Mucosa of descending colon (tissue), 3 donors: ENCODE measurements at regions not wholly inside any gene's neighbourhood (a gene's known extent, or its start where the extent isn't known, plus 50 kb on each side); places are given as distances from the start of the nearest gene placed in this dataset.
"Not testable (repeated sequence)": the region's sequence is repeated elsewhere in the genome, so short reads cannot be mapped to it uniquely, and the experiment has no call there.

ENCODE experiments used
- ATAC-seq: fragments of 200-7000 bp; cut with Tn5 transposase; one replicate; pipeline ENCODE4 v1.9.1; 2020; ENCODE audit warnings: mild to moderate bottlenecking, moderate library complexity
- DNase-seq, 3 donors: peaks; one replicate each; pipeline ENCODE4 v3.0.0-alpha.2; 2020
- H3K36me3 ChIP-seq: fragments of 200-600 bp; one replicate; pipeline ENCODE4 v1.8.0; 2021; ENCODE audit warnings: low read depth, mild to moderate bottlenecking
- H3K4me1 ChIP-seq: fragments of 200-600 bp; one replicate; pipeline ENCODE4 v1.8.0; 2021; ENCODE audit warnings: low read depth, mild to moderate bottlenecking
- H3K4me3 ChIP-seq: fragments of 200-600 bp; one replicate; pipeline ENCODE4 v1.8.0; 2021; ENCODE audit warnings: mild to moderate bottlenecking
- H3K9me3 ChIP-seq: fragments of 200-600 bp; one replicate; pipeline ENCODE4 v1.8.0; 2021; ENCODE audit warnings: mild to moderate bottlenecking
- intact Hi-C, 2 donors: fragments of 100-400 bp; cut with DNase I in 1 of 2; cut with micrococcal nuclease in 1 of 2; formaldehyde crosslinking; loops; one replicate each; pipeline versions ENCODE4 v1.11.0 to v1.11.1; 2022; cut with DNase I, micrococcal nuclease
- TF ChIP-seq, protein P1 (sequence below): fragments of 200-600 bp; IDR thresholded peaks from one replicate; pipeline ENCODE4 v1.8.0; 2022; ENCODE audit warnings: antibody characterized with exemption, mild to moderate bottlenecking
- donor health status: DM: no; HTN: no; CAD: no; lungs with moderate emphysema.
- donor health status: DM: no; HTN: no; CAD: no.
- donor health status: DM: no; HTN: yes; CAD: no.

DNA sequence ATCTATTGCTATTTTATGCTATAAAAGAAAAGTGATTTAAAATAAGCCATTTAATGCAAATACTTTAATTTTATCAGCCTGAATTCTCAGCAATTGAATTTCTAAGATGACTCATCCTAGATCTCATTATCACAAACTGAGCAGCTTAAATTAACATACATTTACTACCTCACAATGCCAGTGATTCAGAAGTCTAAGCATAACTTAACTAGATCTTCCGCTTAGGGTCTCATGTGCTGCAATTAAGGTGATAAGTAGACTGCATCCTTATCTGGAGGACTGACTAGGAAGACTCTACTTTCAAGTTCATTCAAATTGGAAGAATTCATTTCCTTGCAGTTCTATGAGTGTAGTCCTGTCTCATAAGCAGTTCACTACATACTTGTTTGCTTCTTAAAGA is 286.6 kb downstream of the COL11A1 start:
- no peak for ATAC-seq
- H3K4me3 ChIP-seq, result no peak overlapping the region
- TF ChIP-seq, protein P1, sequence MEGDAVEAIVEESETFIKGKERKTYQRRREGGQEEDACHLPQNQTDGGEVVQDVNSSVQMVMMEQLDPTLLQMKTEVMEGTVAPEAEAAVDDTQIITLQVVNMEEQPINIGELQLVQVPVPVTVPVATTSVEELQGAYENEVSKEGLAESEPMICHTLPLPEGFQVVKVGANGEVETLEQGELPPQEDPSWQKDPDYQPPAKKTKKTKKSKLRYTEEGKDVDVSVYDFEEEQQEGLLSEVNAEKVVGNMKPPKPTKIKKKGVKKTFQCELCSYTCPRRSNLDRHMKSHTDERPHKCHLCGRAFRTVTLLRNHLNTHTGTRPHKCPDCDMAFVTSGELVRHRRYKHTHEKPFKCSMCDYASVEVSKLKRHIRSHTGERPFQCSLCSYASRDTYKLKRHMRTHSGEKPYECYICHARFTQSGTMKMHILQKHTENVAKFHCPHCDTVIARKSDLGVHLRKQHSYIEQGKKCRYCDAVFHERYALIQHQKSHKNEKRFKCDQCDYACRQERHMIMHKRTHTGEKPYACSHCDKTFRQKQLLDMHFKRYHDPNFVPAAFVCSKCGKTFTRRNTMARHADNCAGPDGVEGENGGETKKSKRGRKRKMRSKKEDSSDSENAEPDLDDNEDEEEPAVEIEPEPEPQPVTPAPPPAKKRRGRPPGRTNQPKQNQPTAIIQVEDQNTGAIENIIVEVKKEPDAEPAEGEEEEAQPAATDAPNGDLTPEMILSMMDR, result no peak
- no peaks in the 10 kb centered on the region for H3K9me3 ChIP-seq
- no peaks in the 10 kb centered on the region for H3K4me1 ChIP-seq
- intact Hi-C loops, result no loop called here
- H3K36me3 ChIP-seq, result no peaks in the 10 kb centered on the region
- DNase-seq, result no peak

DNA sequence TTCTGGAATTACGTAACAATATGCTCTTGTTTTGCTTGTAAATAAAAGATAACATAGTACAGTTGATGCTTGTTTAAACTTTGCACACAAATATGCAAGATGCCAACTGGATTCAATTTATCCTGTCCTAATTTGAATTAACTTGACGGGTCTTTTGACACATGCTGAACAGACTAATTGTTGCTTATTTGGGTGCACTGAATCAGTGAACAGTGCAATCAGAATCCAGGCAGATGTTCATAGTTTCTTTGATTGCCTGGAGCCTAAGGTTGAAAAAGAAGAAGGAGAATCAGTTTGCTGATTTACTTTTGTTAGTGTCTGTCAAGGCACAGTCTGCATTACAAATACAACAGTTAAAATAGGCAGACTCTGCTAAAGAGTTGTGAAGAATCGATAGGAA is 307.9 kb downstream of the COL11A1 start:
- DNase-seq (no peak), ATAC-seq (no peak)
- no peak overlapping the region for H3K4me3 ChIP-seq
- TF ChIP-seq, protein P1, result no peak
- no peaks in the 10 kb centered on the region for H3K4me1 ChIP-seq
- no peaks in the 10 kb centered on the region for H3K9me3 ChIP-seq
- intact Hi-C loops, result no loop called here
- no peaks in the 10 kb centered on the region for H3K36me3 ChIP-seq

DNA sequence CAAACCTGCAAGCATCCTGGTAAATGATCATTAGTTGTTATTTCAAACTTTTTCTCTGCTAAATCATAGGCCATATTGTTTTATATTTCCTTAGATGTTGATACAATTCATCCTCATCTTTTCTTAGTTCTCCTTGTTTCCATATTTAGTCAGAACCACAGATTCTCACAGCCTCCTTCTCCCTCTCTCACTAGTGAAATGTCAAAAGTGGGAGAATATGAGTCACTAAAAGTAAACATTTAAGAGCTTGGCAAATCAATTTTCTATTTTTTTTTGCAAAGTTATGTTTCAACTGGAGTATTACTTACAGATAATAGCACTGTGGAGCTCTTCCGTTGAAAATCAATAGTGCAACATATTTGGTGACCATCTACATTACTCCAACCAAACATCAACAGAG is 308.8 kb downstream of the COL11A1 start:
- no peaks in the 10 kb centered on the region for H3K4me1 ChIP-seq
- ATAC-seq, result no peak
- intact Hi-C loops, result no loop called here

DNA sequence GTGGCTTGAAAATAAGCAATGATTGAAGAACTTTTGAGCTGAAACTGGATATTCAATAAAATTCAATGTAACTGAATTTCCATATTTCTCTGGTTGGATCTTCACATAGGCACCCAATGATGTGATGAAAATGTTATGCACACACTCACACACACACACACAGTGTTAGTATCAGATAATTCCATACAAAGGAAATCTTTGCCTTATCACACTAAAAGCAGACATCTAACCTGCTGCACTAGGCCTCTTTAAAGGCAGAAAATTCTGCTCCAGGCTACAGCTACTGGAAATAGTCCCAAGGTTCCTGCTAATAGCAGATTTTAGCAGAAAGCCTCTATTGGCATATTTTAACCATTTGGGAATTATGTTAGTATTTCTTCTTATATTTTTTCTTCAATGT is 309.6 kb downstream of the COL11A1 start:
- DNase-seq, result no peak
- Histone ChIP-seq H3K36me3 (no peaks in the 10 kb centered on the region), H3K4me3 (no peak overlapping the region), H3K4me1 (no peaks in the 10 kb centered on the region), H3K9me3 (no peaks in the 10 kb centered on the region)
- intact Hi-C loops, result no loop called here
- TF ChIP-seq, protein P1, result no peak
- ATAC-seq, result no peak

More for the DNA sequence above, 308.8 kb downstream of the COL11A1 start:
- TF ChIP-seq, protein P1, result no peak
- Histone ChIP-seq H3K9me3 (no peaks in the 10 kb centered on the region), H3K36me3 (no peaks in the 10 kb centered on the region), H3K4me3 (no peak overlapping the region)
- DNase-seq, result no peak

DNA sequence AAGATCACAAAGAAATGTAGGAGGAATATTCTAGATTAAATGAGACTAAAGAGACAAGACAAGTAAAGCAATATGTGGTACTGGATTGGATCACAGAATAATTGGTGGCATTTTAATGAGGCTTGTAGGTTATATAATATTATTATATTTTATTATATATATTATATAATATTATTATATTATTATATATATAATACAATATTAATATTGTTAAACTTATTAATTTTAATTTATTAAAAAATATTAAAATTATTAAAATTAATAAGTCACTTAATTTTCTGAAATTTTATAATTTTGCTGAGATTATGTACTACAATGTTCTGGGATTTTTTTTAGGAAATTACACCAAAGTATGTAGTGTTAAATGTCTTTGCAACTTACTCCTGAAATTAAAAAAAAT is 311.9 kb downstream of the COL11A1 start:
- Histone ChIP-seq H3K9me3 (no peaks in the 10 kb centered on the region), H3K4me3 (no peak overlapping the region), H3K4me1 (no peaks in the 10 kb centered on the region), H3K36me3 (no peaks in the 10 kb centered on the region)
- ATAC-seq, result no peak
- intact Hi-C loops, result no loop called here
- TF ChIP-seq, protein P1, result no peak
- DNase-seq, result no peak

DNA sequence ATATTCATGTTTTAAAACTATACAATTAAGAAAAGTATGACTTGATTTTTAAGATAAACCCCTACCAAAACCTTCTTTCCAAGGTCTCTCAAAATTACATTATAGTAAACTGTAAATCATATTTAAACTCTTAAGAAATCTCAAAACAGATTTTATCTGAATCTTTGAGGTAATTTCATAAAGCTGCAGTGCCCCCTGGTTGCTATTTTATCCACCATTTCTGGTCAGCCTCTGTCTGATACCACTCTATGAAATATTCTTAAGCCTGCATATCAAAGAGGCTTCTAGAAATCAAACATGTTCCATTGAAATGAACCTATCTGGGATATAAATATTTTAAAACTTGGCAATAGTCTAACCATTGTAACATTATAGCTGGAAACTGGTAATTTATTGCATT is 317.3 kb downstream of the COL11A1 start:
- intact Hi-C loops, result no loop called here
- ATAC-seq (no peak), DNase-seq (no peak)
- no peaks in the 10 kb centered on the region for H3K4me1 ChIP-seq
- no peaks in the 10 kb centered on the region for H3K9me3 ChIP-seq
- TF ChIP-seq, protein P1, result no peak
- H3K4me3 ChIP-seq, result no peak overlapping the region
- no peaks in the 10 kb centered on the region for H3K36me3 ChIP-seq

DNA sequence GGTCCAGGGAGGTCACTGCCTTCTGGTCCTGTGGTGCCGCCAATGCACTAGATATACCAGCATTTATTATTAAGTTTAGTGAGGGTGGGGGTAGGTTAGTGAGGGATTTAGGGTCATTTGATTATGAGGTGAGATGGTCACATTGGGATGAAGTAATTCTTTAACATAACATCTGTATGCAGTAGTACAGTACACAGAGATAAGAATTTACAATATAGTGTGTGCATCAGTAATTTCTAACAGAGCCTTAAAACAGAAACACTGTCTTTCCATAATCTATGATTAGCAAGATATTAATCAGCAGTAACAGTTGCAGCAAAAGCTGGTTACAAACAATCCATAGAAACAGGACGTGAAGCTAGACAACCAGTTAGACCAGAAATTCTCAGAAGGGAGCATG is 318.4 kb downstream of the COL11A1 start:
- ATAC-seq, DNase-seq, H3K9me3 ChIP-seq, intact Hi-C loops, H3K4me3 ChIP-seq, H3K4me1 ChIP-seq, H3K36me3 ChIP-seq: not testable (repeated sequence)
